Endothelial cell (in vitro differentiated cells): ENCODE measurements at regions not wholly inside any gene's neighbourhood (a gene's known extent, or its start where the extent isn't known, plus 50 kb on each side); places are given as distances from the start of the nearest gene placed in this dataset.

Source experiments
- DNase-seq: peaks from one replicate; pipeline ENCODE4 v3.0.0; 2021; ENCODE audit warnings: low spot score
- H3K27ac Mint-ChIP-seq: one replicate; pipeline ENCODE4 v1.8.0; 2021; ENCODE audit warnings: mixed read lengths, inconsistent platforms; ENCODE audit not compliant: unreplicated experiment
- H3K27me3 Mint-ChIP-seq: one replicate; pipeline ENCODE4 v1.8.0; 2021; ENCODE audit warnings: mild to moderate bottlenecking, moderate library complexity, mixed read lengths, inconsistent platforms; ENCODE audit not compliant: unreplicated experiment
- H3K36me3 Mint-ChIP-seq: one replicate; pipeline ENCODE4 v1.8.0; 2021; ENCODE audit warnings: mild to moderate bottlenecking, low read depth, mixed read lengths, inconsistent platforms; ENCODE audit not compliant: unreplicated experiment
- H3K4me1 Mint-ChIP-seq: one replicate; pipeline ENCODE4 v1.8.0; 2021; ENCODE audit warnings: mild to moderate bottlenecking, mixed read lengths, inconsistent platforms; ENCODE audit not compliant: unreplicated experiment
- H3K4me3 Mint-ChIP-seq: one replicate; pipeline ENCODE4 v1.8.0; 2021; ENCODE audit warnings: mild to moderate bottlenecking, mixed read lengths, inconsistent platforms; ENCODE audit not compliant: unreplicated experiment
- H3K9me3 Mint-ChIP-seq: one replicate; pipeline ENCODE4 v1.8.0; 2021; ENCODE audit warnings: mixed read lengths, inconsistent platforms; ENCODE audit not compliant: unreplicated experiment
- CTCF ChIP-seq: fragments of 200-600 bp; sonication (generic); IDR thresholded peaks from one replicate; pipeline ENCODE4 v1.5.0; 2021; ENCODE audit warnings: antibody characterized with exemption; ENCODE audit not compliant: unreplicated experiment

DNA sequence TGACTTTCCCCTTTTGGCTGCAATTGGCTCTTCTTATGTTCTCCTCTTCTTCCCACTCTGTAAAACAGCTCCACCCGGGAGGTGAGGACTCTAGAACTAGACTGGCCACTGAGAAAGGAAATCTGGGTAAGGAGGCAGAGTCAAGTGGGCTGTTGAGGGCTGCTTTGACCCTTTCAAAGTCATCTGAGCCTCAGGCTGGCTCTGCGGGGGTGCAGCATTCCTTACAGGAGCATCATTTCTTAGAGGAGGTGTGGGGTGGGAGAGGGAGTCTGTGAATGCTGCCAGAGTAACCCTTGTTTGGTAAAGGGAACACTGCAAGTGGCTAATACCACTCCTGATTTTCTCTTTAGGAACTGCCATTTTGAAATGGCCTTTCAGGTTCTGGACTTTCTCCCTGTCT is 377.7 kb upstream of the SMARCA2 start:
- Mint-ChIP-seq H3K27me3 (peaks cover 3% of the 10 kb centered on the region), H3K4me3 (no peak overlapping the region), H3K9me3 (no peaks in the 10 kb centered on the region), H3K4me1 (no peaks in the 10 kb centered on the region), H3K36me3 (no peaks in the 10 kb centered on the region), H3K27ac (no peak overlapping the region)
- DNase-seq, result no peak
- TF ChIP-seq CTCF, result no peak

GRCh38 chr9:1639166-1639565 is 376.0 kb upstream of the SMARCA2 start:
- Mint-ChIP-seq H3K9me3 (no peaks in the 10 kb centered on the region), H3K4me1 (no peaks in the 10 kb centered on the region), H3K27ac (no peak overlapping the region), H3K4me3 (no peak overlapping the region), H3K27me3 (no peaks in the 10 kb centered on the region), H3K36me3 (no peaks in the 10 kb centered on the region)
- no peak for DNase-seq
- TF ChIP-seq CTCF, result no peak

DNA sequence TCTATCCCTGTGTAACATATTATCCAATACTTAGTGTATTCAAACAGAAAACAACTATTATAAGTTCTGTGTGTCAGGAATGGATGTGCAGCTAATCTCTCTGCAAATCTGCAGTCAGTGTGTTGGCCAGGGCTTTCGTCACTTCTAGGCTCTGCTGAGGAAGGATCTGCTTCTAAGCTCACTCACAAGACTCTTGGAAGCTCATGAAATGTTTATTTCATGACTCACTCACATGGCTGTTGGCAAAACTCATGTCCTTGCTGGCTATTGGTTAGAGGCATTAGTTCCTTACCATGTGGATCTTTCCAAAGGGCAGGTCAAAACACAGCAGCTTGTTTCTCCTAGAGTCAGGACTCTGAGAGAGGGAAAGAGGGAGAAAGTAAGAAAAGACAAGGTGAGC is 367.4 kb upstream of the SMARCA2 start:
- Mint-ChIP-seq H3K9me3 (no peaks in the 10 kb centered on the region), H3K4me1 (no peaks in the 10 kb centered on the region), H3K27me3 (no peaks in the 10 kb centered on the region), H3K27ac (no peak overlapping the region), H3K36me3 (no peaks in the 10 kb centered on the region), H3K4me3 (no peak overlapping the region)
- DNase-seq, result no peak
- TF ChIP-seq CTCF, result no peak

DNA sequence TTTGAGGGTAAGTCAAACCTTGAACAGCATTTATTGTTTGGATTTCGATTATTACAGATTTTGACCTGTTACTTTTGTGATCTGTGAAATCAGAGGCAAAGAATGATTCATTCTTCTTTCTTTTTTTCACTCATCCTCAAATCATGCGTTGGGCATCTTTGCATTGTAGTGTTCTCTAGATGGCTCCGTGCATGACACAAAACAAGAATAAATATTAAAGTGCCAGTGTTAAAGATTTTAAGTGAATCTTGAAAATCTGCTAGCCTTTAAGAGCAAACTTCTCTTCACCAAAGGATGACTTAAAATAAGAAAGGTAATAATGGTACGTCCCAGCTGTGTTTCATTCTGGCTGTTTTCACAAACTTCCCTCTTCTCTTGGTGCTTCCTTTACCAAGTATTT is 361.9 kb upstream of the SMARCA2 start:
- DNase-seq, result no peak
- no peak overlapping the region for H3K27ac Mint-ChIP-seq
- TF ChIP-seq CTCF, result no peak
- H3K4me1 Mint-ChIP-seq, result peaks cover 7% of the 10 kb centered on the region
- no peaks in the 10 kb centered on the region for H3K27me3 Mint-ChIP-seq
- no peak overlapping the region for H3K4me3 Mint-ChIP-seq
- no peaks in the 10 kb centered on the region for H3K9me3 Mint-ChIP-seq
- no peaks in the 10 kb centered on the region for H3K36me3 Mint-ChIP-seq

DNA sequence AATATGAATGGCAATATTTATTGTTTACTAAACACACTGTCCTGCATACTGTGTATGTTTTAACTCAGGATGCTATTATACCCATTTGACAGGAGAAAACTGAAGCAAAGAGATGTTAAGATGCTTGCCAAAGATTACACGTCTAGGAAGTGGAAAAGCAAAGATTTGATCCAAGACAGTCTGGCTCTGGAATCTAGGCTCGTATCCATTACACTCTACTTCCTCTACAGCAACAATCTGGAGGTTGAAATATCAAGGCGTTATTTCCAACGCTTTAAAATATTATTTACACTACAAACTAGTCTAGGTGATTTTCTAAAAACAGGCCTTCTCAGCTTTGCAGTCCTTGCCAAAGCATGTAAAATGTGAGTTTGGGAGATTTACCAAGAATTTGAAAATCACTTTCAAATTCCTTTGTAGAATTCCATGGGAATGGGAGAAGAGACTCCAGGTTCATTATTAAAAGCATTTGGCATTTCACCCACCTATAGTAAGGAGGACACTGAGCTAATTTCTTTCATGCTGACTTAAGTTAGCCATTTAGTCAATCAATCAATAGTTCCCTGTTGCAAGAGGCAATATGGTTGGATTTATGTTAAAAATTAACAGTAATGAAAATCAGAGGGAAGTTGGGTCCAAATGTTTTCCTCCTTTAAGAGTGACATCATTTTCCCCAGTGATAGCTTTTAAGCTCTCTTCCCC is 356.3 kb upstream of the SMARCA2 start:
- Mint-ChIP-seq H3K9me3 (no peaks in the 10 kb centered on the region), H3K27me3 (peaks cover 1% of the 10 kb centered on the region), H3K4me3 (no peak overlapping the region), H3K27ac (no peak overlapping the region), H3K4me1 (peaks cover 4% of the 10 kb centered on the region), H3K36me3 (no peaks in the 10 kb centered on the region)
- no peak for TF ChIP-seq CTCF
- no peak for DNase-seq
